Keratinocyte (primary cell): ENCODE measurements at regions not wholly inside any gene's neighbourhood (a gene's known extent, or its start where the extent isn't known, plus 50 kb on each side); places are given as distances from the start of the nearest gene placed in this dataset.

Experiments used
- DNase-seq: peaks from one replicate; pipeline ENCODE4 v3.0.0-alpha.2; 2011; ENCODE audit warnings: low read depth, missing footprints, low spot score
- FAIRE-seq: peaks from 2 replicates; lab custom pipeline; 2011; peaks lifted over from hg19 to GRCh38; lab: Jason Lieb, UNC
- H2AFZ ChIP-seq: 2 replicates; pipeline ENCODE4 v1.6.0; 2012; ENCODE audit warnings: low read length, control low read depth, inconsistent platforms; ENCODE audit not compliant: control insufficient read depth
- H3K27ac ChIP-seq: 2 replicates; pipeline ENCODE4 v1.5.1; 2011; ENCODE audit warnings: low read length; ENCODE audit not compliant: control insufficient read depth, insufficient read depth
- H3K27me3 ChIP-seq: 3 replicates; pipeline ENCODE4 v1.6.0; 2011; ENCODE audit warnings: low read length; ENCODE audit not compliant: control insufficient read depth, insufficient read depth; ENCODE audit errors: extremely low read depth
- H3K36me3 ChIP-seq, 2 experiments: 2 replicates in 1 of 2; 3 replicates in 1 of 2; pipeline ENCODE4 v1.5.1; 2011; ENCODE audit warnings: low read length in 2 of 2, mild to moderate bottlenecking in 1 of 2; ENCODE audit not compliant: control insufficient read depth in 2 of 2, insufficient read depth in 2 of 2; ENCODE audit errors: extremely low read depth in 1 of 2
- H3K4me1 ChIP-seq: 3 replicates; pipeline ENCODE4 v1.5.1; 2011; ENCODE audit warnings: low read length; ENCODE audit not compliant: control insufficient read depth, insufficient read depth; ENCODE audit errors: extremely low read depth
- H3K4me2 ChIP-seq: 3 replicates; pipeline ENCODE4 v1.6.0; 2011; ENCODE audit warnings: low read depth, low read length; ENCODE audit not compliant: control insufficient read depth, insufficient read depth; ENCODE audit errors: extremely low read depth
- H3K4me3 ChIP-seq, 3 experiments: fragments of 200-600 bp in 1 of 3; sonication (generic) in 1 of 3; 2 replicates in 2 of 3; 3 replicates in 1 of 3; pipeline ENCODE4 v1.5.1; 2011 to 2016; ENCODE audit warnings: low read length in 3 of 3, mild to moderate bottlenecking in 3 of 3, control low read depth in 2 of 3, inconsistent platforms in 1 of 3, low read depth in 1 of 3, mixed read lengths in 1 of 3, mixed run types in 1 of 3, moderate library complexity in 1 of 3; ENCODE audit not compliant: control insufficient read depth in 2 of 3, insufficient read depth in 2 of 3; ENCODE audit errors: extremely low read depth in 1 of 3
- H3K79me2 ChIP-seq: 2 replicates; pipeline ENCODE4 v1.6.0; 2012; ENCODE audit warnings: low read length; ENCODE audit not compliant: control insufficient read depth, insufficient read depth
- H3K9ac ChIP-seq: 3 replicates; pipeline ENCODE4 v1.6.0; 2011; ENCODE audit warnings: low read length; ENCODE audit not compliant: control insufficient read depth, insufficient read depth; ENCODE audit errors: extremely low read depth
- H3K9me1 ChIP-seq: 3 replicates; pipeline ENCODE4 v1.6.0; 2011; ENCODE audit warnings: low read length; ENCODE audit not compliant: control insufficient read depth, insufficient read depth; ENCODE audit errors: extremely low read depth
- H3K9me3 ChIP-seq: 2 replicates; pipeline ENCODE4 v1.5.1; 2012; ENCODE audit warnings: low read depth, low read length; ENCODE audit not compliant: control insufficient read depth
- H4K20me1 ChIP-seq: 3 replicates; pipeline ENCODE4 v1.6.0; 2011; ENCODE audit warnings: low read length; ENCODE audit not compliant: control insufficient read depth, insufficient read depth; ENCODE audit errors: extremely low read depth
- CTCF ChIP-seq, 3 experiments: IDR thresholded peaks in 1 of 3; conservative IDR thresholded peaks in 1 of 3; optimal IDR thresholded peaks in 1 of 3; 2 replicates in 2 of 3; 3 replicates in 1 of 3; pipeline versions ENCODE3 to v1.5.1; 2011; ENCODE audit warnings: low read length in 3 of 3, mild to moderate bottlenecking in 3 of 3, moderate library complexity in 2 of 3, control low read depth in 1 of 3, inconsistent platforms in 1 of 3; ENCODE audit not compliant: insufficient read depth in 2 of 3; ENCODE audit errors: extremely low read depth in 1 of 3
- EZH2 ChIP-seq: IDR thresholded peaks from one replicate; pipeline ENCODE4 v1.6.1; 2012; ENCODE audit warnings: inconsistent platforms, mild to moderate bottlenecking, low read length, moderate library complexity
- dilution Hi-C: fragments of 300-500 bp; cut with MboI; formaldehyde crosslinking; loops from one replicate; pipeline ENCODE4 v1.7.0; 2020; ENCODE audit warnings: low sequenced_read_pairs; ENCODE audit not compliant: extremely low pct_ligation_motif_present

- H2AFZ ChIP-seq: peak overlapping the region; percentile 68
- H4K20me1 ChIP-seq: no peaks in the 10 kb centered on the region
- H3K27ac ChIP-seq: peak overlapping the region; percentile 54
- dilution Hi-C loops: no loop called here
- peaks cover 2% of the 10 kb centered on the region for H3K9me3 ChIP-seq
- peaks cover 20% of the 10 kb centered on the region for H3K4me1 ChIP-seq
- H3K36me3 ChIP-seq: no peaks in the 10 kb centered on the region
- no peak for TF ChIP-seq CTCF (optimal IDR thresholded peaks at IDR 0.05 in 1 of 3, IDR thresholded peaks at IDR 0.05 in 1 of 3, conservative IDR thresholded peaks at IDR 0.05 in 1 of 3; ENCODE audit: extremely low read depth in 1 of 3, insufficient read depth in 2 of 3, low read length in 3 of 3)
- no peak for TF ChIP-seq EZH2
- H3K9me1 ChIP-seq: no peaks in the 10 kb centered on the region
- peak; percentile 21 for DNase-seq
- H3K4me3 ChIP-seq: no peak overlapping the region
- no peak overlapping the region for H3K9ac ChIP-seq
- no peaks in the 10 kb centered on the region for H3K79me2 ChIP-seq
- no peaks in the 10 kb centered on the region for H3K27me3 ChIP-seq
- peak; percentile 85 for FAIRE-seq
- peak overlapping the region; percentile 6 for H3K4me2 ChIP-seq
Observed at GRCh38 chr7:84637568-84638338, 443.2 kb upstream of the SEMA3A start.

- FAIRE-seq (no peak), DNase-seq (no peak)
- TF ChIP-seq CTCF (optimal IDR thresholded peaks at IDR 0.05 in 1 of 3, IDR thresholded peaks at IDR 0.05 in 1 of 3, conservative IDR thresholded peaks at IDR 0.05 in 1 of 3; ENCODE audit: extremely low read depth in 1 of 3, insufficient read depth in 2 of 3, low read length in 3 of 3): no peak
- no peak for TF ChIP-seq EZH2
Observed at GRCh38 chr7:84631913-84632312, 437.3 kb upstream of the SEMA3A start.

More at GRCh38 chr7:84631913-84632312, 437.3 kb upstream of the SEMA3A start:
- Histone ChIP-seq H3K79me2 (no peaks in the 10 kb centered on the region), H3K4me1 (no peaks in the 10 kb centered on the region), H3K27me3 (no peaks in the 10 kb centered on the region), H3K4me2 (no peak overlapping the region), H3K36me3 (no peaks in the 10 kb centered on the region), H2AFZ (no peak overlapping the region), H3K9me3 (peaks cover 2% of the 10 kb centered on the region), H3K27ac (no peak overlapping the region), H3K4me3 (no peak overlapping the region), H3K9ac (no peak overlapping the region), H4K20me1 (no peaks in the 10 kb centered on the region), H3K9me1 (no peaks in the 10 kb centered on the region)
- dilution Hi-C loops: no loop called here
